PFSK-1 (cell line): ENCODE measurements at regions not wholly inside any gene's neighbourhood (a gene's known extent, or its start where the extent isn't known, plus 50 kb on each side); places are given as distances from the start of the nearest gene placed in this dataset.

Source experiments
- POLR2AphosphoS5 ChIP-seq: IDR thresholded peaks from 2 replicates; pipeline ENCODE4 v1.6.1; 2012; ENCODE audit warnings: low read depth, mild to moderate bottlenecking, control low read depth, low read length, moderate library complexity
- SIN3A ChIP-seq: IDR thresholded peaks from 2 replicates; pipeline ENCODE4 v1.6.1; 2012; ENCODE audit warnings: mild to moderate bottlenecking, low read length, moderate library complexity, borderline replicate concordance; ENCODE audit not compliant: insufficient read depth
- TAF1 ChIP-seq: IDR thresholded peaks from 2 replicates; pipeline ENCODE4 v1.6.1; 2012; ENCODE audit warnings: low read length, control low read depth, borderline replicate concordance; ENCODE audit not compliant: insufficient read depth
- TF ChIP-seq, protein P1 (sequence below), 2 experiments: IDR thresholded peaks; 2 replicates each; pipeline versions ENCODE4 v1.6.1 to v1.8.0; 2011 to 2012; ENCODE audit warnings: low read depth in 2 of 2, low read length in 2 of 2, control low read depth in 1 of 2, inconsistent platforms in 1 of 2, mild to moderate bottlenecking in 1 of 2, moderate library complexity in 1 of 2; ENCODE audit not compliant: insufficient read depth in 1 of 2

DNA sequence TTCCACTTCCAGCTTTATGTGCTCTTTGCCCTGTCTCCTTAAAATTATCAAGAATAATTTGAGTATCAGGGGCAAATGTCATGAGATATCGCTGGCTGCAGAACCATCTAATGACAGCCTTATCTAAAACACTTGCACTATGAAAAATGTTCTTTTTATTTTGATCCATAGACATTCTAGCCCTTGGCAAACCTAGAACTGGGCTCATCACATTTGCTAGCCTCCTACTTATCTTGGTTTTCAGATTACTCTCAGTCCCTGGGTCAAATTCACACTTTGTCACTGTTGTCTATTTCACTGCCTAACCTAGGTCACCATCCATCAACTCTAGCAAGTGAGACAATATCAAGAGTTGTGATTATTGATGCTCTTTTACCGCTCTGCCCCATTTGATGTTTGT lies 59.9 kb upstream of the IPO9 start:
- no peak for TF ChIP-seq TAF1
- no peak for TF ChIP-seq SIN3A
- no peak for TF ChIP-seq POLR2AphosphoS5
- TF ChIP-seq, protein P1, sequence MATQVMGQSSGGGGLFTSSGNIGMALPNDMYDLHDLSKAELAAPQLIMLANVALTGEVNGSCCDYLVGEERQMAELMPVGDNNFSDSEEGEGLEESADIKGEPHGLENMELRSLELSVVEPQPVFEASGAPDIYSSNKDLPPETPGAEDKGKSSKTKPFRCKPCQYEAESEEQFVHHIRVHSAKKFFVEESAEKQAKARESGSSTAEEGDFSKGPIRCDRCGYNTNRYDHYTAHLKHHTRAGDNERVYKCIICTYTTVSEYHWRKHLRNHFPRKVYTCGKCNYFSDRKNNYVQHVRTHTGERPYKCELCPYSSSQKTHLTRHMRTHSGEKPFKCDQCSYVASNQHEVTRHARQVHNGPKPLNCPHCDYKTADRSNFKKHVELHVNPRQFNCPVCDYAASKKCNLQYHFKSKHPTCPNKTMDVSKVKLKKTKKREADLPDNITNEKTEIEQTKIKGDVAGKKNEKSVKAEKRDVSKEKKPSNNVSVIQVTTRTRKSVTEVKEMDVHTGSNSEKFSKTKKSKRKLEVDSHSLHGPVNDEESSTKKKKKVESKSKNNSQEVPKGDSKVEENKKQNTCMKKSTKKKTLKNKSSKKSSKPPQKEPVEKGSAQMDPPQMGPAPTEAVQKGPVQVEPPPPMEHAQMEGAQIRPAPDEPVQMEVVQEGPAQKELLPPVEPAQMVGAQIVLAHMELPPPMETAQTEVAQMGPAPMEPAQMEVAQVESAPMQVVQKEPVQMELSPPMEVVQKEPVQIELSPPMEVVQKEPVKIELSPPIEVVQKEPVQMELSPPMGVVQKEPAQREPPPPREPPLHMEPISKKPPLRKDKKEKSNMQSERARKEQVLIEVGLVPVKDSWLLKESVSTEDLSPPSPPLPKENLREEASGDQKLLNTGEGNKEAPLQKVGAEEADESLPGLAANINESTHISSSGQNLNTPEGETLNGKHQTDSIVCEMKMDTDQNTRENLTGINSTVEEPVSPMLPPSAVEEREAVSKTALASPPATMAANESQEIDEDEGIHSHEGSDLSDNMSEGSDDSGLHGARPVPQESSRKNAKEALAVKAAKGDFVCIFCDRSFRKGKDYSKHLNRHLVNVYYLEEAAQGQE (IDR thresholded peaks at IDR 0.05; ENCODE audit: insufficient read depth in 1 of 2, low read depth in 2 of 2, low read length in 2 of 2): no peak
